LNCAP (cell line): ENCODE measurements at regions not wholly inside any gene's neighbourhood (a gene's known extent, or its start where the extent isn't known, plus 50 kb on each side); places are given as distances from the start of the nearest gene placed in this dataset.

ENCODE experiments used
- TF ChIP-seq, protein P1 (sequence below): fragments of 450-650 bp; IDR thresholded peaks from 2 replicates; pipeline ENCODE4 v1.5.1; 2017; ENCODE audit warnings: mild to moderate bottlenecking

DNA sequence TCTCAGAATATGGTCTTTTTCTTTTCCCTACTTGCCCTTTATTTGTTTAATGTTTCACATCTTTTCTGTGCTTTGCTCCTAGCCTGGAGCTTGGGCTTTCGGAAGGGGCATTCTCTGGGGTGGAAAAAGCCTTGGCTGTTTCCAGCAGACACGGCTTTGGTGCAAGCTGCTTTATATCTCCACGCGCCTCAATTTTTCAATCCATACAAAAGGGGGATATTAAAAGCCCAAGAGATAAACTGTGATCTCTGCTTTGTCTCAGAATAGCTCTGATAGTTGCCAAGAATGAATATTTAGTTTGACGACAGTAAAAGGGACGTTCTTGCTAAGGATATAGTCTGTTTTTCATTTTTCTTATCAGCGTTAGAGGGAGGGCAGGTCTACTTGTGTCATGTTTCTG is 194.0 kb upstream of the KIRREL3 start:
- TF ChIP-seq, protein P1, sequence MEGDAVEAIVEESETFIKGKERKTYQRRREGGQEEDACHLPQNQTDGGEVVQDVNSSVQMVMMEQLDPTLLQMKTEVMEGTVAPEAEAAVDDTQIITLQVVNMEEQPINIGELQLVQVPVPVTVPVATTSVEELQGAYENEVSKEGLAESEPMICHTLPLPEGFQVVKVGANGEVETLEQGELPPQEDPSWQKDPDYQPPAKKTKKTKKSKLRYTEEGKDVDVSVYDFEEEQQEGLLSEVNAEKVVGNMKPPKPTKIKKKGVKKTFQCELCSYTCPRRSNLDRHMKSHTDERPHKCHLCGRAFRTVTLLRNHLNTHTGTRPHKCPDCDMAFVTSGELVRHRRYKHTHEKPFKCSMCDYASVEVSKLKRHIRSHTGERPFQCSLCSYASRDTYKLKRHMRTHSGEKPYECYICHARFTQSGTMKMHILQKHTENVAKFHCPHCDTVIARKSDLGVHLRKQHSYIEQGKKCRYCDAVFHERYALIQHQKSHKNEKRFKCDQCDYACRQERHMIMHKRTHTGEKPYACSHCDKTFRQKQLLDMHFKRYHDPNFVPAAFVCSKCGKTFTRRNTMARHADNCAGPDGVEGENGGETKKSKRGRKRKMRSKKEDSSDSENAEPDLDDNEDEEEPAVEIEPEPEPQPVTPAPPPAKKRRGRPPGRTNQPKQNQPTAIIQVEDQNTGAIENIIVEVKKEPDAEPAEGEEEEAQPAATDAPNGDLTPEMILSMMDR: no peak

DNA sequence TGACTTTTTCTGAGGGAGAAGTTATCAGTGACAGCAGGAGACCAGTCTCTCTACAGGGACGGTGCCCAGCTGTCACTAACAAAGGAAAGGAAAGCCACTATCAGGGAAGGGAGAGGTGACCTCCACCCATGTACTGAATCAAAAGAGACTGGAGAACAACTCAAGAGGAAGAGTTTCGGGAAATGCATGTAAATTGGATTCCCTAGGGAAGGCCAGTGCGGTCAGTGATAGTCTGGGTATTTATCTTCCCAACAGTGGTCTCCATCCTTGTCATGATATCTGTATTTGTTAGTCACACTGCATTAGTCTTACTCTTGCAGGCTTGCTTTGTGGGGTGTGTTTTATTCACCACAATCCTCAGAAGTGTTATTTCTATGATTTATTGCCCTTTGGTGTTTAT is 193.4 kb upstream of the KIRREL3 start:
- TF ChIP-seq, protein P1: no peak

DNA sequence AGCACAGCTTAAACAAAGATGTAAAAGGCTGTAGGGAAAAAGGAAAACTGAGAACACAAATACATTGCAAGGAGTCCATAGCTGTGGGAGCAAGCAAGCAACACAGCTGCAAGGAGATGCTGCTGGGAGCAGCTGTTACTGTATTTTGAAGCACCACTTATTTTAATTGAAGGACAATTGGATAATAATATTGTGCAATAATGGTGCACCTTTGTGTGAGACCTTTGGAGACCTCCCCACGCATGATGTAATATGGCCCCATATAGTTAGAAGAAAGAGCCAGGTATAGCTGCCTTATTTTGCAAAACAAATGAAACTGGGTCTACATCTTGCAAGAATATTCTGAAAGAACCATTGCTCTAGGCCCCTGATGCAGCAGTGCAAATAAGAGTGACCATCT is 191.1 kb upstream of the KIRREL3 start:
- TF ChIP-seq, protein P1: no peak

DNA sequence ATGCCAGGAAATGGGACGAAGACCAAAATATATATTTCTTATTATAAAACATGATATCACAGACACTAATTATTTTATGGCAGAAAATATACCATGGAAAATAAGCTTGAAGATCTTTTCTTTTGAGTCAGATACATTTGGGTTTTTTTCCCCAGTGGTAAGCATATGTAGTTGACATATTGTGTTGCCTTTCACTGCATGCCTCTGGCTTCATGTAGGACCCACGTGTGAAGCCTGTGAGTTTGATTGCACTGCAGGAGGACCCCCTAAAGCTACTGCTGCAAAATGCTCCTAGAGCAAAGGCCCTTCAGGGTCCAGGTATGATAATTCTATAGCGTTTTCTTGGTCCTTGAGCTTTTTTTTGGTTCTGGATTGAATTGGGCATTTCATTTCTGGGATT is 190.7 kb upstream of the KIRREL3 start:
- TF ChIP-seq, protein P1: no peak

DNA sequence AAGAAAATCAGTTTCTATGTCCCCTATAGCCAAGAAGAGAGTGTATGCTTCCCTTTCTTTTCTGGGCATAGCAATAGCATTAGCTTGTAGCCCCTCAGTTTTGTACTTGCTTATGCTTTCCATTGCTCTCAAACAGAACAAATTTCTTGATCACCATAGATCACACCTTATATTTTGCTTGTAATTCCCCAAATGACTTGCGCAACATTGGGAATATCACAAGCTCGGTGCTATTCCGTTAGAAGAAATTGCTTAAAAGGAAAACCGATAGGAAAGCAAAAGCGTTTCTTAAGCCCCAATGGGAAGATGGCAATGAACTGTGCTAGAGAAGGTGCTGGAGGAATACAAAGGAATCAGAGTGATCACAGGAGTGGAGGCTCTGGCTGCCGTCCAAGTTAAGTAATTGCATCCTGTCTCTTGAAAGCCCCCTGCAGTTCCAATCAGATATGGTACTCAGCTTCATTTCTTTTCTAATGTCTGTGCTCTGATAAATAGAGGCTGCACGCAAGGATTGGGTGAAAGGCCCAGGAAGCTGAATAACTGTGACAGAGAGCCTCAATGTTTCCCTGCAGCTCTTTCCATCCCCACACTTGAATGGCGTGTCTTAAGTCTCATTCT is 182.1 kb upstream of the KIRREL3 start:
- TF ChIP-seq, protein P1: no peak

DNA sequence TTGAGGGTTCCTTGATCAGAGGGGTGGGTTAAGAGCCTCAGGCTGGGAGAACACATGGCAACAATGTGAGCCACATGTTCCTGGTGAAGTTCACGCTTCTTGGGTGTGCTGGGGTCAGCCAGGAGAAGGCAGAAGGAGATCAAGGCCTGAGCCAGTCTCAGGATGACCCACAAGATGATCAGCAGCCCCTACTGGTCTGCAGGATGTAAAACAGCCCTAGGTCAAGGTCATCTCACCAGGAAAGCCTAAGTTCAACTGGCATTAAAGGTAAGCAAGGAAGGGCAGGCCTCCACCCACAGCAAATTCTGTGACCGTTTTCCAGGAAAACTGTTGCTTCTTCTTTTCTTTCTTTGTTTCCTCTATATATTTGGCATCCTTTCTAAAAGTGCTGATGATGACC is 156.7 kb upstream of the KIRREL3 start:
- TF ChIP-seq, protein P1: no peak

DNA sequence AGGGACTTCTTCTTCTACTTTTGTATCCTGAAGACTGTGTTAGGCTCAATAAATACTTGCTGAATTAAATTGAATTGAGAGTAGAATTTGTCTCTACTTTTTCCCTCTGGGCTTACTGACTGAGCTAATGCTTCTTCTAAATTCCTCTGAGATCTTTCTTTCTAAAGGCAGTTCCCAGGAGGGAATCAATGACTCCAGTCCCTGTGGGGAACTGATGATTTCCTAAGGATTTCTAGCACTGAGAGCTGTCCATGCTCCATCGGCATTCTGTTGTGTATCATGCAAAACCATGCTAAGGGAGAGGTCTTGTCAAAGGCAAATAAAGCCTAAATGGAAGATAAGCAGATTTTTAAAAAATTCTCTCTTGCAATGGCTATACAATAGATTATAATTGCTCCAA is 148.8 kb upstream of the KIRREL3 start:
- TF ChIP-seq, protein P1: no peak

DNA sequence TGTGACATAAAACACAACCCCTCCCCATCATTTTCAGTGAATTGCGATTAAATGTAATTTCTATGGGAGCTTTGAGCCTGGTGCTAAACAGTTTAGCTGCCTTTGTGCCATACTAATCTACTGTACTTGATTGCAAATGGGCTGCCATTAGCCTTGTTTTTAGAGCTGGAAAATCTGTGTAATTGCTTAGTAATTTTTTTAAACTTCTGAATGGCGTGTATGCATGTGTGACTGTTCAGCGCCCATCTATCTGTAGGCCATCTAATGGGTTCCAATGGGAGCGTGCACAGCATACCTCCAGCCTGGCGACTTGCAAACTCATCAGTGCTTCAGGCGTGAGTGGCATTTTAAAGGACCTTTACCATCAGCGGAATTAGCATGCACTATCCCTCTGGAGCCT is 142.7 kb upstream of the KIRREL3 start:
- TF ChIP-seq, protein P1: no peak
